ENCODE measurements at regions not wholly inside any gene's neighbourhood (a gene's known extent, or its start where the extent isn't known, plus 50 kb on each side); places are given as distances from the start of the nearest gene placed in this dataset.
A peak's percentile ranks its signal among the peaks of the same experiment; 100 is the strongest.

DNA sequence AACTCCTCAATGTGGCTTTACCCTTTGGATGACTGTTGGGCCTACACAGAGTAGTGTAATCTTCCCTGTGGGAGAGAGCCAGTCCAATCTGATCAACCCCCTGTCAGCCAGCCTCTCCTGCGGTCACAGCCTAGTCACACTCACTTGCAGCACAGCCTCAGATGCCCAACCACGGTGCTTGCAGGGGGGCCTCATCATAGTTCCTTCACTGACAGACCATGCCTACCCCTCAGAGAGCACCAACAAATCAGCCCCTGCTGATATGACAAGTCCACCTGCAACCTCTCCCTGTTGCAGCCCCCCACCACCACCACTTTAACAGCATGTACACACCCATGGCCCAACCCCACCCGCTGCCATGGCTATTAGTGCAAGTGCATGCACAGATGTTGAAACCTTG lies 146.8 kb downstream of the HMGN5 start:
- DNase-seq = no peak

GRCh38 chrX:81021478-81021877 lies 180.2 kb downstream of the HMGN5 start:
- DNase-seq = no peak

DNA sequence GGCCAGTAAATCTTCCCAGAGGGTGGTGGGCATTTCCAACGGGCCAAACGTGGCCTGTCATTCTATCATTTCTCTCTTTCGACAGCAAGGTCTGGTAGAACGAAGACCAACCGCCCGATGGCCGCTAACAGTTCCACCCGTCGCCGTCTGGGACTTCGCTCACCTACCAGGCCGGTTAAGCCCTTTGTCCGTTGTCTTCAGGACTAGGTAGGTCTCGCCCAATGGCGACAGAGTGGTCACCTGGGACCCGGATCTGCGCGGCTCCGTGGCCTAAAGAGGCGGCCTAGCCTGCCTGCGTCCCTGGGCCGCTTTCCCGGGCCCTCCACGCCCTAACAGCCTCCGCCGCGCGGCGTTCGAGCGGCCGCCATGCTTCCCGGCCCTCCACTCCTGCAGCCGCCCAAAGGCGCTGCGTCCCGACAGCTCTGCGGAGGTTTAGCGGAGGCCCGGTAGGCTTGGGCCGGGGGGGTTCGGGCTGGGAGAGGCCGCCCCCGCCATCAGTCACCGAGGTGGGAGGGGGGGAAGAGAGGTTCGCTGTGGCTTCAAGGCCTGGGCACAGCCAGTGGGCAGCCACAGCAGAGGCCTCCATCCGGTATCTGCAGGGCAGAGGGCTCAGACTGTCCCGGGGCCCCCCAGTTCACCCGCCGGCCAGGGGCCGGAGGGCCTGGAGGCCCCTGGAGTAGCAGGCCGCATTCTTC lies 194.0 kb upstream of the BRWD3 start:
- DNase-seq = no peak

DNA sequence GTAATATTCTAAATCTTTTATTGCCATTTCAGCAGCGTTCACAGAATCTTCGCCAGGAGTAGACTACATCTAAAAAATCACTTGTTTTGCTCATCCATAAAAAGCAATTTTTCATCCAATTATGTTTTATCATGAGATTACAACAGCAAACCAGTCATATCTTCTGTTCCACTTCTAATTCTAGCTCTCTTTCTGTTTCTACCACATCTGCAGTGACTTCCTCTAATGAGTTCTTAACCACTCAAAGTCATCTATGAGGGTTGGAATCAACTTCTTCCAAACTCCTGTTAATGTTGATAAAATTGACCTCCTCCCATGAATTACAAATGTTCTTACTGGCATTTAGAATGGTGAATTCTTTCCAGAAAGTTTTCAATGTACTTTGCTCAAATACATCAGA lies 174.4 kb upstream of the BRWD3 start:
- peak in 1 of 5 experiments; percentile 9 for DNase-seq
